C4-2B (cell line): ENCODE measurements at regions not wholly inside any gene's neighbourhood (a gene's known extent, or its start where the extent isn't known, plus 50 kb on each side); places are given as distances from the start of the nearest gene placed in this dataset.

ENCODE experiments used
- CTCF ChIP-seq: fragments of 450-650 bp; conservative IDR thresholded peaks from 2 replicates; pipeline ENCODE4 v1.5.1; 2017; ENCODE audit warnings: mild to moderate bottlenecking
- ZFX ChIP-seq: fragments of 450-650 bp; IDR thresholded peaks from 2 replicates; pipeline ENCODE4 v1.6.1; 2017

DNA sequence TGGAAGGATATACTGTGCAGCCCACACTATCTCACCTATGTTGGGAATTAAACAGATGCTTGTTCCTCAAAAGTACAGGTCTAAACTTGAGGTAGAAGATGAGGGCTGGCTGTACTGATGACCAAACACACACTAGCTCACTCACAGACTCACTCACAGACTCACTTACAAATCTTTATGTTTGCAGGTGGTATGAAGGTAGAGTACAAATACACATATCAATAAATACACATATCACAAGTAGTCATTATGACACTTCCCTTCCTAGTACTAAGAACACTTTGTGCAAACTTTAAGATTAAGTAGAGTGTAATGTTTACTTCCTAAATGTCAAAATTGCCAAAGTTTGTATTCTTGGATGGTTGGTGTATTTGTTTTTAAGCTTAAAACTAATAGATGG, 155.4 kb upstream of the KCNQ5 start:
- TF ChIP-seq CTCF = no peak
- no peak for TF ChIP-seq ZFX
